SK-N-SH (cell line): ENCODE measurements at regions not wholly inside any gene's neighbourhood (a gene's known extent, or its start where the extent isn't known, plus 50 kb on each side); places are given as distances from the start of the nearest gene placed in this dataset.

Source experiments
- CTCF ChIA-PET: fragments of 300-600, 350-600 bp; formaldehyde crosslinking; extraction: SDS; loops from one replicate; lab custom pipeline; 2021; lab: Yijun Ruan, JAX
- POLR2A ChIA-PET: fragments of 350-600 bp; sonication (Branson Sonifier 250); formaldehyde crosslinking; extraction: SDS; loops from one replicate; lab custom pipeline; 2020; ENCODE audit warnings: antibody characterized with exemption, inconsistent platforms; lab: Yijun Ruan, JAX
- DNase-seq: peaks from one replicate; pipeline ENCODE4 v3.0.0; 2012
- H2AFZ ChIP-seq: fragments of 200-600 bp; sonication (generic); 2 replicates; pipeline ENCODE4 v1.8.1; 2016; ENCODE audit warnings: antibody characterized with exemption, mild to moderate bottlenecking, low read depth
- H3F3A ChIP-seq: fragments of 200-600 bp; sonication (generic); replicated peaks from 2 replicates; pipeline ENCODE3; 2016; ENCODE audit warnings: antibody characterized with exemption, mild to moderate bottlenecking; ENCODE audit not compliant: insufficient read depth
- H3K27ac ChIP-seq, 2 experiments: fragments of 200-500 bp in 1 of 2; fragments of 200-600 bp in 1 of 2; sonication (Bioruptor generic) in 1 of 2; sonication (generic), shearing (Covaris generic) in 1 of 2; 2 replicates each; pipeline versions ENCODE4 v1.5.1 to v1.6.1; 2014 to 2016; ENCODE audit warnings: low read depth in 2 of 2, inconsistent platforms in 1 of 2, low read length in 1 of 2, mild to moderate bottlenecking in 1 of 2, mixed read lengths in 1 of 2
- H3K27me3 ChIP-seq: fragments of 200-600 bp; sonication (generic), shearing (Covaris generic); 2 replicates; pipeline ENCODE4 v1.6.1; 2016; ENCODE audit warnings: mixed run types; ENCODE audit not compliant: insufficient read depth
- H3K36me3 ChIP-seq, 2 experiments: fragments of 200-500 bp in 1 of 2; fragments of 200-600 bp in 1 of 2; sonication (Bioruptor generic) in 1 of 2; sonication (generic) in 1 of 2; replicated peaks in 1 of 2; 2 replicates each; pipeline versions ENCODE3 to v1.5.1; 2014 to 2016; ENCODE audit warnings: low read length in 1 of 2, mild to moderate bottlenecking in 1 of 2; ENCODE audit not compliant: insufficient read depth in 2 of 2, control insufficient read depth in 1 of 2
- H3K4me1 ChIP-seq, 2 experiments: fragments of 200-500 bp in 1 of 2; fragments of 200-600 bp in 1 of 2; sonication (Bioruptor generic) in 1 of 2; sonication (generic), shearing (Covaris generic) in 1 of 2; 2 replicates each; pipeline versions ENCODE4 v1.5.1 to v1.6.1; 2014 to 2016; ENCODE audit warnings: low read depth in 1 of 2, low read length in 1 of 2, mixed run types in 1 of 2; ENCODE audit not compliant: insufficient read depth in 2 of 2, control insufficient read depth in 1 of 2
- H3K4me2 ChIP-seq: fragments of 200-600 bp; sonication (generic), shearing (Covaris generic); 2 replicates; pipeline ENCODE4 v1.6.1; 2017; ENCODE audit warnings: mixed run types
- H3K4me3 ChIP-seq, 2 experiments: fragments of 200-500 bp in 1 of 2; fragments of 200-600 bp in 1 of 2; sonication (Bioruptor generic) in 1 of 2; sonication (generic), shearing (Covaris generic) in 1 of 2; 2 replicates each; pipeline versions ENCODE4 v1.5.1 to v1.8.1; 2014 to 2016; ENCODE audit warnings: low read depth in 2 of 2, inconsistent platforms in 1 of 2, low read length in 1 of 2, mild to moderate bottlenecking in 1 of 2, mixed read lengths in 1 of 2, moderate library complexity in 1 of 2
- H3K79me2 ChIP-seq: fragments of 200-600 bp; sonication (generic); 2 replicates; pipeline ENCODE4 v1.8.1; 2017; ENCODE audit warnings: mild to moderate bottlenecking; ENCODE audit not compliant: insufficient read depth
- H3K9ac ChIP-seq: fragments of 200-600 bp; sonication (generic); 2 replicates; pipeline ENCODE4 v1.6.1; 2017; ENCODE audit warnings: mixed run types
- H3K9me2 ChIP-seq: fragments of 200-600 bp; sonication (generic); 2 replicates; pipeline ENCODE4 v1.6.1; 2017; ENCODE audit warnings: mixed run types
- H3K9me3 ChIP-seq: fragments of 200-600 bp; sonication (generic); 2 replicates; pipeline ENCODE4 v1.6.1; 2017; ENCODE audit warnings: mixed run types, mild to moderate bottlenecking, moderate library complexity
- H4K20me1 ChIP-seq: fragments of 200-600 bp; sonication (generic); 2 replicates; pipeline ENCODE4 v1.6.1; 2017; ENCODE audit warnings: mild to moderate bottlenecking, mixed run types; ENCODE audit not compliant: insufficient read depth
- CHD2 ChIP-seq: fragments of 150-350 bp; IDR thresholded peaks from 2 replicates; pipeline ENCODE4 v1.6.1; 2018; ENCODE audit warnings: low read length; ENCODE audit not compliant: partially characterized antibody
- ELF1 ChIP-seq: IDR thresholded peaks from 2 replicates; pipeline ENCODE4 v1.4.0; 2012
- EP300 ChIP-seq, 2 experiments: IDR thresholded peaks; 2 replicates each; pipeline versions ENCODE4 v1.4.0 to v1.6.1; 2012; ENCODE audit warnings: borderline replicate concordance in 1 of 2, low read depth in 1 of 2, low read length in 1 of 2
- EZH2phosphoT487 ChIP-seq: fragments of 200-600 bp; sonication (generic); IDR thresholded peaks from 2 replicates; pipeline ENCODE4 v1.6.1; 2017; ENCODE audit warnings: low read depth, mixed run types, mild to moderate bottlenecking, antibody characterized with exemption, moderate library complexity, borderline replicate concordance
- FOSL2 ChIP-seq: IDR thresholded peaks from 2 replicates; pipeline ENCODE4 v1.4.0; 2012; ENCODE audit warnings: low read depth, mild to moderate bottlenecking, moderate library complexity, borderline replicate concordance
- FOXJ3 ChIP-seq: sonication (generic); formaldehyde crosslinking; IDR thresholded peaks from 2 replicates; pipeline ENCODE4 v1.5.1; 2020; ENCODE audit warnings: mild to moderate bottlenecking, missing genetic modification reagents
- FOXM1 ChIP-seq: IDR thresholded peaks from 2 replicates; pipeline ENCODE4 v1.4.0; 2012; ENCODE audit warnings: low read depth, mild to moderate bottlenecking
- GATA2 ChIP-seq: sonication (generic); formaldehyde crosslinking; IDR thresholded peaks from 2 replicates; pipeline ENCODE4 v1.5.0; 2020; ENCODE audit warnings: mild to moderate bottlenecking, missing genetic modification reagents
- JUND ChIP-seq: IDR thresholded peaks from 2 replicates; pipeline ENCODE4 v1.4.0; 2012
- MEF2A ChIP-seq: IDR thresholded peaks from 2 replicates; pipeline ENCODE4 v1.4.0; 2012; ENCODE audit warnings: low read depth, borderline replicate concordance
- MXI1 ChIP-seq: IDR thresholded peaks from 2 replicates; pipeline ENCODE4 v1.6.1; 2012; ENCODE audit warnings: mild to moderate bottlenecking, low read depth, low read length, improper control_type of control experiment
- NFIC ChIP-seq: IDR thresholded peaks from 2 replicates; pipeline ENCODE4 v1.4.0; 2012; ENCODE audit warnings: borderline replicate concordance
- NRF1 ChIP-seq: IDR thresholded peaks from 2 replicates; pipeline ENCODE4 v1.6.1; 2012; ENCODE audit warnings: low read depth, mild to moderate bottlenecking, low read length
- POLR2AphosphoS5 ChIP-seq: IDR thresholded peaks from 2 replicates; pipeline ENCODE4 v1.6.1; 2012; ENCODE audit warnings: low read depth, low read length
- RAD21 ChIP-seq: IDR thresholded peaks from 2 replicates; pipeline ENCODE4 v1.6.1; 2012; ENCODE audit warnings: mild to moderate bottlenecking, low read length
- RCOR1 ChIP-seq: fragments of 150-350 bp; IDR thresholded peaks from 2 replicates; pipeline ENCODE4 v1.6.1; 2017; ENCODE audit warnings: antibody characterized with exemption, low read length
- RFX5 ChIP-seq: IDR thresholded peaks from 2 replicates; pipeline ENCODE4 v1.6.1; 2012; ENCODE audit warnings: mild to moderate bottlenecking, improper control_type of control experiment, low read length
- SIN3A ChIP-seq: IDR thresholded peaks from 2 replicates; pipeline ENCODE4 v1.6.1; 2012; ENCODE audit warnings: low read depth, mild to moderate bottlenecking, low read length, moderate library complexity, borderline replicate concordance
- SMC3 ChIP-seq: IDR thresholded peaks from 2 replicates; pipeline ENCODE4 v1.6.1; 2012; ENCODE audit warnings: low read depth, low read length, improper control_type of control experiment
- TCF12 ChIP-seq: IDR thresholded peaks from 2 replicates; pipeline ENCODE4 v1.4.0; 2012
- TEAD4 ChIP-seq: IDR thresholded peaks from 2 replicates; pipeline ENCODE4 v1.4.0; 2012; ENCODE audit warnings: mild to moderate bottlenecking, borderline replicate concordance; ENCODE audit not compliant: insufficient read depth
- YY1 ChIP-seq: IDR thresholded peaks from 2 replicates; pipeline ENCODE4 v1.4.0; 2012; ENCODE audit warnings: low read depth, mild to moderate bottlenecking
- WGBS: methylation state at CpG from one replicate; pipeline ENCODE4 v1.1.6; 2017; ENCODE audit warnings: low lambda C conversion rate; 5-methylcytosine and 5-hydroxymethylcytosine counted together
- TF ChIP-seq, protein P1 (sequence below): IDR thresholded peaks from 2 replicates; pipeline ENCODE4 v1.4.0; 2012; ENCODE audit warnings: low read depth, borderline replicate concordance
- TF ChIP-seq, protein P2 (sequence below): fragments of 150-350 bp; IDR thresholded peaks from 2 replicates; pipeline ENCODE4 v1.6.1; 2016; ENCODE audit warnings: mild to moderate bottlenecking, low read depth, low read length
- TF ChIP-seq, protein P3 (sequence below): IDR thresholded peaks from 2 replicates; pipeline ENCODE4 v1.4.0; 2012; ENCODE audit warnings: low read depth, borderline replicate concordance

DNA sequence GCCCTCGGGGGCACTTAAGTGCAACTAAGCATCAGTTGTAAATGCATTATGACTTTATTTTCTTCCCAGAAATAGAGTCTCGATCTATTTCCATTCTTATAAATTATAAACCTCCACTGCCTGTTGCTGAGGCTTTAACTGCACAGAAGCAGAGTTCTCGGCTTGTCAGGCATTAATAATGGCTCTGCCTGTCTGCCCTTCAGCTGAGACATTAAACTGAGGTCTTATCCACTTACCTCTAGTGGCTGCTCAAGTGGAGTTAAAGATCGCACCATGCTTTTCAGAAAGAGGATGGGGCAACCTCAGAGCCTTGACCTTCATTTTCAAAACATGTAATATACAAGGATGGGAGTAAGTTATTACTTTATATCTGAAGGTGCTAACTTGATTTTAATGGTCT, 597.6 kb upstream of the PRMT6 start:
- no peaks in the 10 kb centered on the region for H4K20me1 ChIP-seq
- no peak for TF ChIP-seq NRF1
- TF ChIP-seq SIN3A, result no peak
- TF ChIP-seq TCF12, result no peak
- TF ChIP-seq RAD21, result no peak
- TF ChIP-seq CHD2, result no peak
- TF ChIP-seq NFIC, result no peak
- TF ChIP-seq, protein P1, sequence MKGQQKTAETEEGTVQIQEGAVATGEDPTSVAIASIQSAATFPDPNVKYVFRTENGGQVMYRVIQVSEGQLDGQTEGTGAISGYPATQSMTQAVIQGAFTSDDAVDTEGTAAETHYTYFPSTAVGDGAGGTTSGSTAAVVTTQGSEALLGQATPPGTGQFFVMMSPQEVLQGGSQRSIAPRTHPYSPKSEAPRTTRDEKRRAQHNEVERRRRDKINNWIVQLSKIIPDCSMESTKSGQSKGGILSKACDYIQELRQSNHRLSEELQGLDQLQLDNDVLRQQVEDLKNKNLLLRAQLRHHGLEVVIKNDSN, result no peak
- TF ChIP-seq RCOR1, result no peak
- TF ChIP-seq TEAD4, result no peak
- TF ChIP-seq EP300 (IDR thresholded peaks at IDR 0.05; ENCODE audit: borderline replicate concordance in 1 of 2, low read depth in 1 of 2, low read length in 1 of 2), result no peak
- no peak for TF ChIP-seq RFX5
- TF ChIP-seq YY1, result no peak
- TF ChIP-seq GATA2 (CRISPR knock-in tag), result no peak
- no peak for TF ChIP-seq MXI1
- no peak for TF ChIP-seq ELF1
- TF ChIP-seq EZH2phosphoT487, result no peak
- TF ChIP-seq MEF2A, result no peak
- no peak for TF ChIP-seq FOXM1
- no peak for TF ChIP-seq FOSL2
- no peak for TF ChIP-seq JUND
- TF ChIP-seq, all 33 proteins: peak for 0
- no peaks in the 10 kb centered on the region for H3K9me2 ChIP-seq
- no peaks in the 10 kb centered on the region for H3F3A ChIP-seq
- no peaks in the 10 kb centered on the region for H3K36me3 ChIP-seq
- H3K9ac ChIP-seq, result no peak overlapping the region
- H3K4me3 ChIP-seq, result no peak overlapping the region
- H3K4me1 ChIP-seq, result no peaks in the 10 kb centered on the region; a peak in 1 of 4 replicates
- DNase-seq, result no peak
- H3K27me3 ChIP-seq, result no peaks in the 10 kb centered on the region
- CTCF ChIA-PET, result no interaction called here
- no peak overlapping the region for H2AFZ ChIP-seq
- no peaks in the 10 kb centered on the region for H3K79me2 ChIP-seq
- no peak overlapping the region for H3K4me2 ChIP-seq
- 21% methylated on average over 4 of the region's 4 CpGs for WGBS
- POLR2A ChIA-PET, result no interaction called here
- H3K9me3 ChIP-seq, result no peaks in the 10 kb centered on the region
- no peak overlapping the region for H3K27ac ChIP-seq

DNA sequence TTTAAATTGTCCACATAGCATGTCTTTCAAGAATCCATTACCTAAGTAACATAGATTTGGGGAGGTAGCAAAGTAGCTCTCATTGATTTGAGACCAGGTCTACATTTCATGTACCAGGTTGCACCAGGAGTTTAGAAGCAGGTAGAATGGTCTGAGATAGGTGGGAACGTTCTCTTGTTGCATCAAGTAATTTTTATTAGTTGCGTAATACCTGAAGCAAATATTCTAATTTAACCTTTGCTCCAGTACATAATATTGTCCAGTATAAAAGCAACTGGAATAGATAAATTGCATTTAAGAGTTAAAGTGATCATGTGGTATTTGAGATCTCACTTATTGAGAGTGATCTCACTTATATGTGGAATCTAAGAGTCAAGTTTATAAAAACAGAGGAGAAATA, 597.1 kb upstream of the PRMT6 start:
- Histone ChIP-seq H3K27me3 (no peaks in the 10 kb centered on the region), H3F3A (no peaks in the 10 kb centered on the region), H3K4me1 (no peaks in the 10 kb centered on the region; a peak in 1 of 4 replicates), H3K4me2 (no peak overlapping the region), H3K27ac (no peak overlapping the region), H3K9ac (no peak overlapping the region), H3K9me2 (no peaks in the 10 kb centered on the region), H4K20me1 (no peaks in the 10 kb centered on the region), H2AFZ (no peak overlapping the region), H3K9me3 (no peaks in the 10 kb centered on the region), H3K36me3 (no peaks in the 10 kb centered on the region), H3K4me3 (no peak overlapping the region), H3K79me2 (no peaks in the 10 kb centered on the region)
- 42% methylated on average over 2 of the region's 2 CpGs for WGBS
- no peak for DNase-seq
- ChIA-PET POLR2A (no interaction called here), CTCF (no interaction called here)
- TF ChIP-seq POLR2AphosphoS5 (no peak), RCOR1 (no peak), SMC3 (no peak), FOXM1 (no peak), NRF1 (no peak), TCF12 (no peak), MEF2A (no peak), CHD2 (no peak), RFX5 (no peak), FOXJ3 (CRISPR knock-in tag) (no peak), SIN3A (no peak), TEAD4 (no peak)
- TF ChIP-seq, protein P2, sequence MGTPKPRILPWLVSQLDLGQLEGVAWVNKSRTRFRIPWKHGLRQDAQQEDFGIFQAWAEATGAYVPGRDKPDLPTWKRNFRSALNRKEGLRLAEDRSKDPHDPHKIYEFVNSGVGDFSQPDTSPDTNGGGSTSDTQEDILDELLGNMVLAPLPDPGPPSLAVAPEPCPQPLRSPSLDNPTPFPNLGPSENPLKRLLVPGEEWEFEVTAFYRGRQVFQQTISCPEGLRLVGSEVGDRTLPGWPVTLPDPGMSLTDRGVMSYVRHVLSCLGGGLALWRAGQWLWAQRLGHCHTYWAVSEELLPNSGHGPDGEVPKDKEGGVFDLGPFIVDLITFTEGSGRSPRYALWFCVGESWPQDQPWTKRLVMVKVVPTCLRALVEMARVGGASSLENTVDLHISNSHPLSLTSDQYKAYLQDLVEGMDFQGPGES, result no peak
- TF ChIP-seq, protein P3, sequence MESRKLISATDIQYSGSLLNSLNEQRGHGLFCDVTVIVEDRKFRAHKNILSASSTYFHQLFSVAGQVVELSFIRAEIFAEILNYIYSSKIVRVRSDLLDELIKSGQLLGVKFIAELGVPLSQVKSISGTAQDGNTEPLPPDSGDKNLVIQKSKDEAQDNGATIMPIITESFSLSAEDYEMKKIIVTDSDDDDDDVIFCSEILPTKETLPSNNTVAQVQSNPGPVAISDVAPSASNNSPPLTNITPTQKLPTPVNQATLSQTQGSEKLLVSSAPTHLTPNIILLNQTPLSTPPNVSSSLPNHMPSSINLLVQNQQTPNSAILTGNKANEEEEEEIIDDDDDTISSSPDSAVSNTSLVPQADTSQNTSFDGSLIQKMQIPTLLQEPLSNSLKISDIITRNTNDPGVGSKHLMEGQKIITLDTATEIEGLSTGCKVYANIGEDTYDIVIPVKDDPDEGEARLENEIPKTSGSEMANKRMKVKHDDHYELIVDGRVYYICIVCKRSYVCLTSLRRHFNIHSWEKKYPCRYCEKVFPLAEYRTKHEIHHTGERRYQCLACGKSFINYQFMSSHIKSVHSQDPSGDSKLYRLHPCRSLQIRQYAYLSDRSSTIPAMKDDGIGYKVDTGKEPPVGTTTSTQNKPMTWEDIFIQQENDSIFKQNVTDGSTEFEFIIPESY, result no peak
